Epidermal melanocyte (primary cell): ENCODE measurements at regions not wholly inside any gene's neighbourhood (a gene's known extent, or its start where the extent isn't known, plus 50 kb on each side); places are given as distances from the start of the nearest gene placed in this dataset.
A peak's percentile ranks its signal among the peaks of the same experiment; 100 is the strongest.

ENCODE experiments used
- DNase-seq: peaks from one replicate; pipeline ENCODE4 v3.0.0; 2011; ENCODE audit warnings: low spot score; ENCODE audit not compliant: insufficient read length

- no peak for DNase-seq
These were observed 216.9 kb upstream of the THBS1 start for GRCh38 chr15:39363761-39364586.

- no peak for DNase-seq
These were observed 216.2 kb upstream of the THBS1 start for GRCh38 chr15:39364721-39365120.

- DNase-seq = no peak
These were observed 215.7 kb upstream of the THBS1 start for GRCh38 chr15:39365161-39365560.

- no peak for DNase-seq
These were observed 215.0 kb upstream of the THBS1 start for GRCh38 chr15:39365873-39366272.

- no peak for DNase-seq
These were observed 213.3 kb upstream of the THBS1 start for GRCh38 chr15:39367596-39367995.

GRCh38 chr15:39369768-39370167, 211.1 kb upstream of the THBS1 start:
- no peak for DNase-seq

- no peak for DNase-seq
These were observed 204.4 kb upstream of the THBS1 start for GRCh38 chr15:39376371-39376909.

GRCh38 chr15:39381517-39381916, 199.4 kb upstream of the THBS1 start:
- no peak for DNase-seq

- DNase-seq = no peak
These were observed 192.8 kb upstream of the THBS1 start for GRCh38 chr15:39388118-39388517.

GRCh38 chr15:39391230-39391629, 189.6 kb upstream of the THBS1 start:
- no peak for DNase-seq

- no peak for DNase-seq
These were observed 188.3 kb upstream of the THBS1 start for GRCh38 chr15:39392469-39393047.

GRCh38 chr15:39393575-39394335, 187.1 kb upstream of the THBS1 start:
- no peak for DNase-seq

GRCh38 chr15:39394496-39394895, 186.4 kb upstream of the THBS1 start:
- DNase-seq = no peak

GRCh38 chr15:39396979-39397615, 183.8 kb upstream of the THBS1 start:
- DNase-seq = no peak

GRCh38 chr15:39397883-39398282, 183.0 kb upstream of the THBS1 start:
- no peak for DNase-seq

- no peak for DNase-seq
These were observed 181.3 kb upstream of the THBS1 start for GRCh38 chr15:39399600-39399999.

GRCh38 chr15:39400002-39400401, 180.9 kb upstream of the THBS1 start:
- no peak for DNase-seq

- DNase-seq = no peak
These were observed 179.9 kb upstream of the THBS1 start for GRCh38 chr15:39400821-39401550.

GRCh38 chr15:39403640-39404117, 177.2 kb upstream of the THBS1 start:
- DNase-seq = no peak

- DNase-seq = peak; percentile 87
These were observed 176.1 kb upstream of the THBS1 start for GRCh38 chr15:39404767-39405181.

GRCh38 chr15:39406485-39406884, 174.4 kb upstream of the THBS1 start:
- no peak for DNase-seq
